ENCODE measurements at regions not wholly inside any gene's neighbourhood (a gene's known extent, or its start where the extent isn't known, plus 50 kb on each side); places are given as distances from the start of the nearest gene placed in this dataset.

- H3K4me1 ChIP-seq (ENCODE audit: insufficient read depth, low read length): peaks cover 6% of the 10 kb centered on the region
- H3K36me3 ChIP-seq (ENCODE audit: insufficient read depth, low read length): no peaks in the 10 kb centered on the region
- no peak overlapping the region for H3K27ac Mint-ChIP-seq
- POLR2A ChIA-PET: no interaction called here
- no peaks in the 10 kb centered on the region for H3K9me3 Mint-ChIP-seq
- TF ChIP-seq, protein P1, sequence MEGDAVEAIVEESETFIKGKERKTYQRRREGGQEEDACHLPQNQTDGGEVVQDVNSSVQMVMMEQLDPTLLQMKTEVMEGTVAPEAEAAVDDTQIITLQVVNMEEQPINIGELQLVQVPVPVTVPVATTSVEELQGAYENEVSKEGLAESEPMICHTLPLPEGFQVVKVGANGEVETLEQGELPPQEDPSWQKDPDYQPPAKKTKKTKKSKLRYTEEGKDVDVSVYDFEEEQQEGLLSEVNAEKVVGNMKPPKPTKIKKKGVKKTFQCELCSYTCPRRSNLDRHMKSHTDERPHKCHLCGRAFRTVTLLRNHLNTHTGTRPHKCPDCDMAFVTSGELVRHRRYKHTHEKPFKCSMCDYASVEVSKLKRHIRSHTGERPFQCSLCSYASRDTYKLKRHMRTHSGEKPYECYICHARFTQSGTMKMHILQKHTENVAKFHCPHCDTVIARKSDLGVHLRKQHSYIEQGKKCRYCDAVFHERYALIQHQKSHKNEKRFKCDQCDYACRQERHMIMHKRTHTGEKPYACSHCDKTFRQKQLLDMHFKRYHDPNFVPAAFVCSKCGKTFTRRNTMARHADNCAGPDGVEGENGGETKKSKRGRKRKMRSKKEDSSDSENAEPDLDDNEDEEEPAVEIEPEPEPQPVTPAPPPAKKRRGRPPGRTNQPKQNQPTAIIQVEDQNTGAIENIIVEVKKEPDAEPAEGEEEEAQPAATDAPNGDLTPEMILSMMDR (IDR thresholded peaks at IDR 0.05): no peak
- H3K4me3 Mint-ChIP-seq: no peak overlapping the region
- CTCF ChIA-PET: no interaction called here
- intact Hi-C loops (cut with DNase I, micrococcal nuclease): loop anchor here in 1 of 2 experiments (10.0 kb wide), 1 partner anchor 55 kb away; no protein-coding TSS in a partner anchor
- H3K9me3 ChIP-seq (ENCODE audit: control insufficient read depth in 1 of 2, insufficient read depth in 1 of 2, low read length in 2 of 2): no peaks in the 10 kb centered on the region
- no peak for DNase-seq
- no peaks in the 10 kb centered on the region for H3K36me3 Mint-ChIP-seq (ENCODE audit: low read depth)
- no peak overlapping the region for H3K27ac ChIP-seq (ENCODE audit: low read depth in 1 of 2, low read length in 2 of 2)
- H3K27me3 ChIP-seq (ENCODE audit: control insufficient read depth in 1 of 2, insufficient read depth in 2 of 2, low read length in 2 of 2): no peaks in the 10 kb centered on the region
- H3K4me3 ChIP-seq (ENCODE audit: low read length): no peak overlapping the region
- no peak for ATAC-seq (ENCODE audit: poor library complexity)
- no peaks in the 10 kb centered on the region for H3K27me3 Mint-ChIP-seq
- peaks cover 5% of the 10 kb centered on the region for H3K4me1 Mint-ChIP-seq (ENCODE audit: low read depth)
These were observed 221.8 kb downstream of the PHLDA1 start for GRCh38 chr12:75809746-75810145.

DNA sequence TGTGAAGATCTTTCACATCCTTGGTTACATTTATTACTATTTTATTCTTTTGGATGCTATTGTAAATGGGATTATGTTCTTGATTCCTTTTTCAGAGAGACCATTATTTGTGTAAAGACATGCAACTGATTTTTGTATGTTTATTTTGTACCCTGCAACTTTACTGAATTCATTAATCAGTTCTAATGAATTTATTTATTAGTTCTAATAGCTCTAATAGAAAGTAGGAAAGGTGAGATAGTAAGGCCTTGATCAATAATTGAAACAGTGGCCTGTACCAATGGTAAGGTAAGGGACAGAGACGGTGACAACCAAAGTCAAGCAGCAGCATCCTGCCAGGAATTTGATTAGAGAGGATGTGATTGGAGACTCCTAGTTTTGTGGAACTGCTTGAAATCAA lies 224.1 kb downstream of the PHLDA1 start:
- no peaks in the 10 kb centered on the region for H3K36me3 ChIP-seq (ENCODE audit: insufficient read depth, low read length)
- Mint-ChIP-seq H3K4me3 (no peak overlapping the region), H3K27ac (no peak overlapping the region), H3K36me3 (ENCODE audit: low read depth) (no peaks in the 10 kb centered on the region), H3K27me3 (no peaks in the 10 kb centered on the region), H3K4me1 (ENCODE audit: low read depth) (peaks cover 5% of the 10 kb centered on the region), H3K9me3 (no peaks in the 10 kb centered on the region)
- no peak overlapping the region for H3K27ac ChIP-seq (ENCODE audit: low read depth in 1 of 2, low read length in 2 of 2)
- ChIA-PET POLR2A (no interaction called here), CTCF (no interaction called here)
- intact Hi-C loops (cut with DNase I, micrococcal nuclease): loop anchor here in 1 of 2 experiments (10.0 kb wide), 1 partner anchor 53 kb away; no protein-coding TSS in a partner anchor
- ATAC-seq (ENCODE audit: poor library complexity): no peak
- TF ChIP-seq, protein P1 (IDR thresholded peaks at IDR 0.05): no peak
- H3K9me3 ChIP-seq (ENCODE audit: control insufficient read depth in 1 of 2, insufficient read depth in 1 of 2, low read length in 2 of 2): no peaks in the 10 kb centered on the region
- no peak overlapping the region for H3K4me3 ChIP-seq (ENCODE audit: low read length)
- H3K27me3 ChIP-seq (ENCODE audit: control insufficient read depth in 1 of 2, insufficient read depth in 2 of 2, low read length in 2 of 2): no peaks in the 10 kb centered on the region
- no peak for DNase-seq
- peaks cover 4% of the 10 kb centered on the region for H3K4me1 ChIP-seq (ENCODE audit: insufficient read depth, low read length)

GRCh38 chr12:75805905-75806304 lies 225.7 kb downstream of the PHLDA1 start:
- POLR2A ChIA-PET: no interaction called here
- TF ChIP-seq, protein P1 (IDR thresholded peaks at IDR 0.05): no peak

More at GRCh38 chr12:75805905-75806304, 225.7 kb downstream of the PHLDA1 start:
- Mint-ChIP-seq H3K27me3 (no peaks in the 10 kb centered on the region), H3K9me3 (no peaks in the 10 kb centered on the region), H3K4me3 (no peak overlapping the region), H3K27ac (no peak overlapping the region), H3K36me3 (ENCODE audit: low read depth) (no peaks in the 10 kb centered on the region), H3K4me1 (ENCODE audit: low read depth) (no peaks in the 10 kb centered on the region)
- no peaks in the 10 kb centered on the region for H3K4me1 ChIP-seq (ENCODE audit: insufficient read depth, low read length)
- no peaks in the 10 kb centered on the region for H3K9me3 ChIP-seq (ENCODE audit: control insufficient read depth in 1 of 2, insufficient read depth in 1 of 2, low read length in 2 of 2)
- H3K4me3 ChIP-seq (ENCODE audit: low read length): no peak overlapping the region
- intact Hi-C loops (cut with DNase I, micrococcal nuclease): loop anchor here in 1 of 2 experiments (10.0 kb wide), 1 partner anchor 51 kb away; no protein-coding TSS in a partner anchor
- ATAC-seq (ENCODE audit: poor library complexity) (no peak), DNase-seq (no peak)
- H3K36me3 ChIP-seq (ENCODE audit: insufficient read depth, low read length): no peaks in the 10 kb centered on the region
- H3K27me3 ChIP-seq (ENCODE audit: control insufficient read depth in 1 of 2, insufficient read depth in 2 of 2, low read length in 2 of 2): no peaks in the 10 kb centered on the region
- CTCF ChIA-PET: interaction anchor here (0.8 kb wide), 2 partner anchors 20 to 32 kb away, joined by 3 read pairs; no protein-coding TSS in a partner anchor
- H3K27ac ChIP-seq (ENCODE audit: low read depth in 1 of 2, low read length in 2 of 2): no peak overlapping the region

All from CD4-positive, alpha-beta T cell (primary cell).